GM12872 (cell line): ENCODE measurements at regions not wholly inside any gene's neighbourhood (a gene's known extent, or its start where the extent isn't known, plus 50 kb on each side); places are given as distances from the start of the nearest gene placed in this dataset.

Experiments used
- TF ChIP-seq, protein P1 (sequence below): IDR thresholded peaks from 3 replicates; pipeline ENCODE4 v1.5.1; 2011; ENCODE audit warnings: low read depth, mild to moderate bottlenecking, low read length, moderate library complexity; ENCODE audit not compliant: insufficient read depth

GRCh38 chr4:30245140-30245539, 475.0 kb upstream of the PCDH7 start:
- TF ChIP-seq, protein P1, sequence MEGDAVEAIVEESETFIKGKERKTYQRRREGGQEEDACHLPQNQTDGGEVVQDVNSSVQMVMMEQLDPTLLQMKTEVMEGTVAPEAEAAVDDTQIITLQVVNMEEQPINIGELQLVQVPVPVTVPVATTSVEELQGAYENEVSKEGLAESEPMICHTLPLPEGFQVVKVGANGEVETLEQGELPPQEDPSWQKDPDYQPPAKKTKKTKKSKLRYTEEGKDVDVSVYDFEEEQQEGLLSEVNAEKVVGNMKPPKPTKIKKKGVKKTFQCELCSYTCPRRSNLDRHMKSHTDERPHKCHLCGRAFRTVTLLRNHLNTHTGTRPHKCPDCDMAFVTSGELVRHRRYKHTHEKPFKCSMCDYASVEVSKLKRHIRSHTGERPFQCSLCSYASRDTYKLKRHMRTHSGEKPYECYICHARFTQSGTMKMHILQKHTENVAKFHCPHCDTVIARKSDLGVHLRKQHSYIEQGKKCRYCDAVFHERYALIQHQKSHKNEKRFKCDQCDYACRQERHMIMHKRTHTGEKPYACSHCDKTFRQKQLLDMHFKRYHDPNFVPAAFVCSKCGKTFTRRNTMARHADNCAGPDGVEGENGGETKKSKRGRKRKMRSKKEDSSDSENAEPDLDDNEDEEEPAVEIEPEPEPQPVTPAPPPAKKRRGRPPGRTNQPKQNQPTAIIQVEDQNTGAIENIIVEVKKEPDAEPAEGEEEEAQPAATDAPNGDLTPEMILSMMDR: no peak

GRCh38 chr4:30256116-30256832, 463.9 kb upstream of the PCDH7 start:
- TF ChIP-seq, protein P1: no peak

DNA sequence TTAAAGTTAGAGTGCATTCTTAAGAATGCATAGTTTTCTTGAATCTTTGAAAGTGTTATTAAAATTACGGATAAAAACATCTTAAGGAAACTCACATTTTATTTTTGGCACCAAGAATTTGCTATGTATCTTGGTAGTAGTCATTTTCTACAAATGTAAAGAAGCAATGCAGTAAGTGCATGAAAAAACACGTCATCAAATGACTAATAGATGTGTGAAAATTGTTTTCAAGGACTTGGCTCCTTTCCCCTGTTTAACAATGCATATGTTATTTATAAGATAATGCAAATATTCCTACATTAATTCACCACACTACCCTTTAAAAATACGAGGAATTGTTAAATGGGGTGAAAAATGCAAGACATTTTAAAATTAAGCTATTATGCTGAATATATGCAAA, 461.2 kb upstream of the PCDH7 start:
- TF ChIP-seq, protein P1: no peak

- TF ChIP-seq, protein P1: no peak
Observed at GRCh38 chr4:30262379-30262778, 457.8 kb upstream of the PCDH7 start.

DNA sequence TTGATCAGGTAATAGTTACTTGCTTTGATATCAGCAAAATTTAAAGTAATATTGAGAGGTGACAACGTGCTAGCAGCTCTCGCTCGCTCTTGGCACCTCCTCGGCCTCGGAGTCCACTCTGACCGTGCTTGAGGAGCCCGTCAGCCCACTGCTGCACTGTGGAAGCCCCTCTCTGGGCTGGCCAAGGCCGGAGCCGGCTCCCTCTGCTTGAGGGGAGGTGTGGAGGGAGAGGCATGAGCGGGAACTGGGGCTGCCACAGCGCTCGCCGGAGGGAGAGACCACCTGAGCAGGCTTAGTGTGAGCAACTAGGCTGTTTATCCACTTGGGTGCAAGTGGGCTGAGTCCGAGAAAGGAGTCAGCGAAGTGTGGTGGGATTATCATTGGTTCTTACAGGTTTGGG, 455.7 kb upstream of the PCDH7 start:
- TF ChIP-seq, protein P1: no peak

GRCh38 chr4:30265716-30266115, 454.5 kb upstream of the PCDH7 start:
- TF ChIP-seq, protein P1: no peak

GRCh38 chr4:30268370-30268769, 451.8 kb upstream of the PCDH7 start:
- TF ChIP-seq, protein P1: no peak
